A549 (cell line): ENCODE measurements at regions not wholly inside any gene's neighbourhood (a gene's known extent, or its start where the extent isn't known, plus 50 kb on each side); places are given as distances from the start of the nearest gene placed in this dataset.

Source experiments
- ATAC-seq, 2 experiments: fragments of 200-7000 bp in 1 of 2; fragments of >200 bp in 1 of 2; cut with Nextera tagmentation in 1 of 2; cut with Tn5 transposase in 1 of 2; 3 replicates each; pipeline versions ENCODE4 v1.8.0 to v1.9.1; 2018 to 2020; ENCODE audit warnings: mild to moderate bottlenecking in 1 of 2, moderate library complexity in 1 of 2
- CTCF ChIA-PET: fragments of 300-600 bp; sonication (Branson Sonifier 250); formaldehyde crosslinking; extraction: SDS; loops from one replicate; lab custom pipeline; 2021; ENCODE audit warnings: antibody characterized with exemption, inconsistent platforms; lab: Yijun Ruan, JAX
- POLR2A ChIA-PET: fragments of 350-600 bp; formaldehyde crosslinking; extraction: SDS; loops from one replicate; lab custom pipeline; 2021; ENCODE audit warnings: antibody characterized with exemption, inconsistent platforms; lab: Yijun Ruan, JAX
- DNase-seq, 2 experiments: peaks; one replicate each; pipeline versions ENCODE4 v3.0.0 to v3.0.0-alpha.2; 2011 to 2016; ENCODE audit warnings: low read depth in 1 of 2, low spot score in 1 of 2
- FAIRE-seq: peaks from 2 replicates; lab custom pipeline; 2011; peaks lifted over from hg19 to GRCh38; lab: Jason Lieb, UNC
- H3K27ac ChIP-seq, 2 experiments: fragments of >200 bp; sonication (Bioruptor Twin); formaldehyde crosslinking; 3 replicates each; pipeline ENCODE4 v1.5.1; 2016 to 2017
- H3K4me1 ChIP-seq: fragments of >200 bp; sonication (Bioruptor Twin); formaldehyde crosslinking; 3 replicates; pipeline ENCODE4 v1.6.1; 2016
- H3K4me2 ChIP-seq: fragments of >200 bp; sonication (Bioruptor Twin); formaldehyde crosslinking; 3 replicates; pipeline ENCODE4 v1.6.1; 2016
- H3K4me3 ChIP-seq: fragments of >200 bp; sonication (Bioruptor Twin); formaldehyde crosslinking; 3 replicates; pipeline ENCODE4 v1.5.1; 2016
- H3K9me3 ChIP-seq: fragments of >200 bp; sonication (Bioruptor Twin); formaldehyde crosslinking; 3 replicates; pipeline ENCODE4 v1.6.1; 2016
- BCL3 ChIP-seq: fragments of >200 bp; sonication (Bioruptor Twin); formaldehyde crosslinking; IDR thresholded peaks from 3 replicates; pipeline ENCODE4 v1.6.1; 2016
- CBX2 ChIP-seq: fragments of 200-600 bp; sonication (generic); IDR thresholded peaks from 2 replicates; pipeline ENCODE4 v1.6.1; 2016; ENCODE audit warnings: low read depth, mild to moderate bottlenecking, borderline replicate concordance
- CEBPB ChIP-seq, 2 experiments: fragments of >200 bp in 1 of 2; sonication (Bioruptor Twin) in 1 of 2; formaldehyde crosslinking in 1 of 2; IDR thresholded peaks; 2 replicates each; pipeline ENCODE4 v1.6.1; 2012 to 2016
- CHD4 ChIP-seq: fragments of 200-600 bp; sonication (generic); IDR thresholded peaks from 2 replicates; pipeline ENCODE4 v1.6.1; 2016; ENCODE audit warnings: antibody characterized with exemption, mild to moderate bottlenecking, borderline replicate concordance
- CTCF ChIP-seq: fragments of >200 bp; sonication (Bioruptor Twin); formaldehyde crosslinking; IDR thresholded peaks from 3 replicates; pipeline ENCODE4 v1.5.1; 2016
- EHF ChIP-seq: fragments of 250-450 bp; sonication (Bioruptor Pico); IDR thresholded peaks from 2 replicates; pipeline ENCODE4 v1.5.0; 2020; ENCODE audit warnings: mild to moderate bottlenecking
- FOSB ChIP-seq: fragments of 250-450 bp; sonication (Bioruptor Pico); IDR thresholded peaks from 2 replicates; pipeline ENCODE4 v1.5.0; 2020; ENCODE audit warnings: mild to moderate bottlenecking, moderate library complexity
- FOSL2 ChIP-seq, 2 experiments: fragments of 450-650 bp in 1 of 2; fragments of >200 bp in 1 of 2; sonication (Bioruptor Twin) in 1 of 2; formaldehyde crosslinking; IDR thresholded peaks; 2 replicates each; pipeline versions ENCODE4 v1.5.0 to v1.6.1; 2016 to 2020; ENCODE audit warnings: mild to moderate bottlenecking in 1 of 2, moderate library complexity in 1 of 2
- GATA3 ChIP-seq: IDR thresholded peaks from 2 replicates; pipeline ENCODE4 v1.6.1; 2012; ENCODE audit warnings: borderline replicate concordance
- HEYL ChIP-seq: fragments of 250-450 bp; sonication (Bioruptor Pico); IDR thresholded peaks from 2 replicates; pipeline ENCODE4 v1.8.0; 2021; ENCODE audit warnings: mild to moderate bottlenecking, moderate library complexity
- HOXA7 ChIP-seq: fragments of 250-450 bp; sonication (Bioruptor Pico); IDR thresholded peaks from 2 replicates; pipeline ENCODE4 v1.5.0; 2020; ENCODE audit warnings: mild to moderate bottlenecking, moderate library complexity
- MAFK ChIP-seq: fragments of 450-650 bp; IDR thresholded peaks from 2 replicates; pipeline ENCODE4 v1.6.1; 2014; ENCODE audit not compliant: partially characterized antibody
- MAX ChIP-seq: IDR thresholded peaks from 2 replicates; pipeline ENCODE4 v1.6.1; 2012
- MAZ ChIP-seq: fragments of 150-350 bp; IDR thresholded peaks from 2 replicates; pipeline ENCODE4 v1.6.1; 2014; ENCODE audit warnings: antibody characterized with exemption, low read depth, low read length, borderline replicate concordance
- MYC ChIP-seq: IDR thresholded peaks from 2 replicates; pipeline ENCODE4 v1.6.1; 2012; ENCODE audit warnings: mild to moderate bottlenecking, inconsistent platforms, low read length, improper control_type of control experiment, borderline replicate concordance
- NFE2L2 ChIP-seq: fragments of 150-350 bp; conservative IDR thresholded peaks from 2 replicates; pipeline ENCODE4 v1.6.1; 2014; ENCODE audit warnings: low read length
- NPAS2 ChIP-seq: fragments of 250-450 bp; sonication (Bioruptor Pico); IDR thresholded peaks from 2 replicates; pipeline ENCODE4 v1.8.0; 2022; ENCODE audit warnings: mild to moderate bottlenecking, moderate library complexity, borderline replicate concordance
- NR3C1 ChIP-seq: fragments of >200 bp; sonication (Bioruptor Twin); formaldehyde crosslinking; IDR thresholded peaks from 3 replicates; pipeline ENCODE4 v1.6.1; 2017
- PBX3 ChIP-seq: IDR thresholded peaks from 2 replicates; pipeline ENCODE4 v1.6.1; 2012
- PHF8 ChIP-seq: fragments of 200-600 bp; sonication (generic); IDR thresholded peaks from 2 replicates; pipeline ENCODE4 v1.6.1; 2016; ENCODE audit warnings: low read depth, mild to moderate bottlenecking, antibody characterized with exemption, moderate library complexity, borderline replicate concordance
- POLR2AphosphoS2 ChIP-seq: conservative IDR thresholded peaks from 2 replicates; pipeline ENCODE4 v1.6.1; 2012; ENCODE audit warnings: low read length, improper control_type of control experiment, inconsistent platforms
- RARB ChIP-seq: fragments of 250-450 bp; sonication (Bioruptor Pico); IDR thresholded peaks from 2 replicates; pipeline ENCODE4 v1.8.0; 2021; ENCODE audit warnings: mild to moderate bottlenecking, moderate library complexity
- RFX5 ChIP-seq: fragments of 450-650 bp; IDR thresholded peaks from 2 replicates; pipeline ENCODE4 v1.7.1; 2014; ENCODE audit warnings: antibody characterized with exemption, mild to moderate bottlenecking, moderate library complexity
- TFCP2L1 ChIP-seq: fragments of 250-450 bp; sonication (Bioruptor Pico); IDR thresholded peaks from 2 replicates; pipeline ENCODE4 v1.5.0; 2021; ENCODE audit warnings: mild to moderate bottlenecking
- TP53 ChIP-seq: fragments of 250-450 bp; sonication (Bioruptor Pico); IDR thresholded peaks from 2 replicates; pipeline ENCODE4 v1.5.0; 2021; ENCODE audit warnings: mild to moderate bottlenecking, moderate library complexity
- ZSCAN20 ChIP-seq: fragments of 250-450 bp; sonication (Bioruptor Pico); IDR thresholded peaks from 2 replicates; pipeline ENCODE4 v1.8.0; 2022; ENCODE audit warnings: mild to moderate bottlenecking, moderate library complexity
- WGBS: methylation state at CpG from one replicate; pipeline ENCODE4 v1.1.6; 2017; ENCODE audit errors: missing lambda C conversion rate; 5-methylcytosine and 5-hydroxymethylcytosine counted together
- TF ChIP-seq, protein P1 (sequence below): IDR thresholded peaks from 2 replicates; pipeline ENCODE4 v1.6.1; 2012; ENCODE audit warnings: low read depth, borderline replicate concordance
- TF ChIP-seq, protein P2 (sequence below): fragments of 150-350 bp; IDR thresholded peaks from 2 replicates; pipeline ENCODE4 v1.6.1; 2014; ENCODE audit warnings: low read depth, mild to moderate bottlenecking, low read length
- TF ChIP-seq, protein P3 (sequence below): fragments of >200 bp; sonication (Bioruptor Twin); formaldehyde crosslinking; IDR thresholded peaks from 2 replicates; pipeline ENCODE4 v1.6.1; 2016

DNA sequence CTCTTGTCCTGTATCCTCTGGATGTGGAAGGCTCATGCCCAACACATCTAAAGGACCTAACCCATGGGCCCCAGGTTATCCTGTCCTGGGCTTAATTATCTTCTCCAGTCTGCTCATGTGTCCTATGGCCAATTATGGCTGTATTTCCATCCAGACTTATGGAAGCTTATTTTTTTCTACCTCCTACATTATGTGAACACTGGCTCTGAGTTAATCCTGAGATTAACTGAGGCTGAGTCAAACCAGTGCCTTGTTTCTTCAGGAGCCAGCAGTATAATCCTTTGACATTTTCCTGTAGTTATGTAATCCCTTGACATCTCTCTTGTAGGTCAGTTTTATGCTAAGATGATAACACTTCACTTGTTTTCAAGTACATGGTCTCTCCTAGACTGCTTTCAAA, 213.6 kb downstream of the PMAIP1 start:
- no peak for ATAC-seq
- FAIRE-seq: no peak
- Histone ChIP-seq H3K27ac (no peak overlapping the region), H3K4me3 (no peak overlapping the region), H3K4me2 (no peak overlapping the region), H3K4me1 (no peaks in the 10 kb centered on the region), H3K9me3 (no peaks in the 10 kb centered on the region)
- no peak for DNase-seq
- CTCF ChIA-PET: interaction anchor here (0.6 kb wide), 1 partner anchor 26 kb away, joined by 3 read pairs; no protein-coding TSS in a partner anchor
- POLR2A ChIA-PET: no interaction called here
- no peak for TF ChIP-seq CBX2
- TF ChIP-seq, protein P1, sequence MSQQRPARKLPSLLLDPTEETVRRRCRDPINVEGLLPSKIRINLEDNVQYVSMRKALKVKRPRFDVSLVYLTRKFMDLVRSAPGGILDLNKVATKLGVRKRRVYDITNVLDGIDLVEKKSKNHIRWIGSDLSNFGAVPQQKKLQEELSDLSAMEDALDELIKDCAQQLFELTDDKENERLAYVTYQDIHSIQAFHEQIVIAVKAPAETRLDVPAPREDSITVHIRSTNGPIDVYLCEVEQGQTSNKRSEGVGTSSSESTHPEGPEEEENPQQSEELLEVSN: no peak
- no peak for TF ChIP-seq NFE2L2
- no peak for TF ChIP-seq HEYL (CRISPR knock-in tag)
- TF ChIP-seq POLR2AphosphoS2: no peak
- TF ChIP-seq, protein P2, sequence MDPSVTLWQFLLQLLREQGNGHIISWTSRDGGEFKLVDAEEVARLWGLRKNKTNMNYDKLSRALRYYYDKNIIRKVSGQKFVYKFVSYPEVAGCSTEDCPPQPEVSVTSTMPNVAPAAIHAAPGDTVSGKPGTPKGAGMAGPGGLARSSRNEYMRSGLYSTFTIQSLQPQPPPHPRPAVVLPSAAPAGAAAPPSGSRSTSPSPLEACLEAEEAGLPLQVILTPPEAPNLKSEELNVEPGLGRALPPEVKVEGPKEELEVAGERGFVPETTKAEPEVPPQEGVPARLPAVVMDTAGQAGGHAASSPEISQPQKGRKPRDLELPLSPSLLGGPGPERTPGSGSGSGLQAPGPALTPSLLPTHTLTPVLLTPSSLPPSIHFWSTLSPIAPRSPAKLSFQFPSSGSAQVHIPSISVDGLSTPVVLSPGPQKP: no peak
- TF ChIP-seq FOSL2 (IDR thresholded peaks at IDR 0.05): no peak
- no peak for TF ChIP-seq FOSL2 (CRISPR knock-in tag; IDR thresholded peaks at IDR 0.05)
- TF ChIP-seq MYC: no peak
- TF ChIP-seq HOXA7 (CRISPR knock-in tag): no peak
- TF ChIP-seq, protein P3, sequence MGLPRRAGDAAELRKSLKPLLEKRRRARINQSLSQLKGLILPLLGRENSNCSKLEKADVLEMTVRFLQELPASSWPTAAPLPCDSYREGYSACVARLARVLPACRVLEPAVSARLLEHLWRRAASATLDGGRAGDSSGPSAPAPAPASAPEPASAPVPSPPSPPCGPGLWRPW: no peak
- TF ChIP-seq MAZ: no peak
- TF ChIP-seq FOSB (CRISPR knock-in tag): no peak
- no peak for TF ChIP-seq NPAS2
- TF ChIP-seq BCL3: no peak
- no peak for TF ChIP-seq TFCP2L1 (CRISPR knock-in tag)
- no peak for TF ChIP-seq EHF (CRISPR knock-in tag)
- no peak for TF ChIP-seq CEBPB (IDR thresholded peaks at IDR 0.05)
- no peak for TF ChIP-seq GATA3

- CTCF ChIA-PET: no interaction called here
- POLR2A ChIA-PET: no interaction called here
- H3K4me2 ChIP-seq: no peak overlapping the region
- no peak for TF ChIP-seq MAX
- no peak for TF ChIP-seq CHD4
- TF ChIP-seq RARB: no peak
- TF ChIP-seq RFX5: no peak
- TF ChIP-seq NR3C1: no peak
- TF ChIP-seq PBX3: no peak
- TF ChIP-seq PHF8: no peak
- TF ChIP-seq TP53: no peak
- no peak for TF ChIP-seq MAZ
- TF ChIP-seq MAFK: no peak
- no peak for TF ChIP-seq CTCF
- no peak for TF ChIP-seq ZSCAN20
- no peak overlapping the region for H3K27ac ChIP-seq
- H3K4me1 ChIP-seq: no peaks in the 10 kb centered on the region
- no peak for DNase-seq
- WGBS: 79% methylated on average over 5 of the region's 5 CpGs
- no peak for ATAC-seq
- no peaks in the 10 kb centered on the region for H3K9me3 ChIP-seq
- H3K4me3 ChIP-seq: no peak overlapping the region
- FAIRE-seq: no peak
These were observed 212.6 kb downstream of the PMAIP1 start for GRCh38 chr18:60112369-60112768.
